GM23338 (cell line): ENCODE measurements at regions not wholly inside any gene's neighbourhood (a gene's known extent, or its start where the extent isn't known, plus 50 kb on each side); places are given as distances from the start of the nearest gene placed in this dataset.

Experiments used
- CTCF ChIP-seq, 2 experiments: fragments of 200-600 bp in 1 of 2; sonication (generic) in 1 of 2; conservative IDR thresholded peaks; 2 replicates each; pipeline versions ENCODE4 v1.5.1 to v1.6.1; 2016 to 2017; ENCODE audit warnings: antibody characterized with exemption in 2 of 2, low read depth in 2 of 2, mild to moderate bottlenecking in 2 of 2, moderate library complexity in 1 of 2
- EZH2 ChIP-seq: fragments of 200-600 bp; sonication (generic); IDR thresholded peaks from one replicate; pipeline ENCODE4 v1.8.0; 2017; ENCODE audit warnings: antibody characterized with exemption, mild to moderate bottlenecking, low read depth; ENCODE audit not compliant: unreplicated experiment
- EZH2phosphoT487 ChIP-seq: fragments of 200-600 bp; sonication (generic); IDR thresholded peaks from one replicate; pipeline ENCODE4 v1.8.1; 2018; ENCODE audit warnings: antibody characterized with exemption; ENCODE audit not compliant: unreplicated experiment
- REST ChIP-seq: IDR thresholded peaks from one replicate; pipeline ENCODE4 v1.6.1; 2018; ENCODE audit warnings: antibody characterized with exemption; ENCODE audit not compliant: unreplicated experiment

- TF ChIP-seq EZH2phosphoT487 (no peak), CTCF (conservative IDR thresholded peaks at IDR 0.05; ENCODE audit: low read depth in 2 of 2) (no peak), EZH2 (no peak), REST (no peak)
These were observed 420.4 kb downstream of the AASDHPPT start for GRCh38 chr11:106497822-106498221.
